ENCODE measurements at regions not wholly inside any gene's neighbourhood (a gene's known extent, or its start where the extent isn't known, plus 50 kb on each side); places are given as distances from the start of the nearest gene placed in this dataset.

- no peak for TF ChIP-seq GLIS3 (CRISPR knock-in tag; IDR thresholded peaks at IDR 0.05)
- no peak for TF ChIP-seq BACH2 (CRISPR knock-in tag; IDR thresholded peaks at IDR 0.05; ENCODE audit: borderline replicate concordance)
- TF ChIP-seq ZNF8 (CRISPR knock-in tag; IDR thresholded peaks at IDR 0.05) = no peak
- no peak for TF ChIP-seq RARB (CRISPR knock-in tag; IDR thresholded peaks at IDR 0.05)
These were observed 54.3 kb upstream of the ZNF469 start for GRCh38 chr16:88328313-88328980.
